ENCODE measurements at regions not wholly inside any gene's neighbourhood (a gene's known extent, or its start where the extent isn't known, plus 50 kb on each side); places are given as distances from the start of the nearest gene placed in this dataset.

GRCh38 chr13:22060187-22060586 is 389.3 kb downstream of the FGF9 start:
- Histone ChIP-seq H3K9me1 (ENCODE audit: control insufficient read depth, extremely low read depth, insufficient read depth, low read length) (no peaks in the 10 kb centered on the region), H3K9me3 (ENCODE audit: control insufficient read depth, low read depth, low read length) (no peaks in the 10 kb centered on the region), H3K4me3 (ENCODE audit: control insufficient read depth in 2 of 3, extremely low read depth in 1 of 3, insufficient read depth in 2 of 3, low read depth in 1 of 3, low read length in 3 of 3) (no peak overlapping the region), H3K4me1 (ENCODE audit: control insufficient read depth, extremely low read depth, insufficient read depth, low read length) (no peaks in the 10 kb centered on the region), H2AFZ (ENCODE audit: control insufficient read depth, low read length) (no peak overlapping the region), H4K20me1 (ENCODE audit: control insufficient read depth, extremely low read depth, insufficient read depth, low read length) (no peaks in the 10 kb centered on the region), H3K36me3 (ENCODE audit: control insufficient read depth in 2 of 2, extremely low read depth in 1 of 2, insufficient read depth in 2 of 2, low read length in 2 of 2) (no peaks in the 10 kb centered on the region), H3K27me3 (ENCODE audit: control insufficient read depth, extremely low read depth, insufficient read depth, low read length) (no peaks in the 10 kb centered on the region), H3K9ac (ENCODE audit: control insufficient read depth, extremely low read depth, insufficient read depth, low read length) (no peak overlapping the region), H3K79me2 (ENCODE audit: control insufficient read depth, insufficient read depth, low read length) (no peaks in the 10 kb centered on the region), H3K4me2 (ENCODE audit: control insufficient read depth, extremely low read depth, insufficient read depth, low read depth, low read length) (no peak overlapping the region), H3K27ac (ENCODE audit: control insufficient read depth, insufficient read depth, low read length) (no peak overlapping the region)
- dilution Hi-C loops (cut with MboI; ENCODE audit: extremely low pct_ligation_motif_present, low sequenced_read_pairs): no loop called here
- no peak for FAIRE-seq
- DNase-seq (ENCODE audit: low read depth, low spot score): no peak
- no peak for TF ChIP-seq CTCF (optimal IDR thresholded peaks at IDR 0.05 in 1 of 3, IDR thresholded peaks at IDR 0.05 in 1 of 3, conservative IDR thresholded peaks at IDR 0.05 in 1 of 3; ENCODE audit: extremely low read depth in 1 of 3, insufficient read depth in 2 of 3, low read length in 3 of 3)
- no peak for TF ChIP-seq EZH2 (IDR thresholded peaks at IDR 0.05; ENCODE audit: low read length)

- no peak overlapping the region for H3K4me3 ChIP-seq (ENCODE audit: control insufficient read depth in 2 of 3, extremely low read depth in 1 of 3, insufficient read depth in 2 of 3, low read depth in 1 of 3, low read length in 3 of 3)
- H2AFZ ChIP-seq (ENCODE audit: control insufficient read depth, low read length): no peak overlapping the region
- H3K27ac ChIP-seq (ENCODE audit: control insufficient read depth, insufficient read depth, low read length): no peak overlapping the region
- FAIRE-seq (no peak), DNase-seq (ENCODE audit: low read depth, low spot score) (no peak)
- no peak for TF ChIP-seq EZH2 (IDR thresholded peaks at IDR 0.05; ENCODE audit: low read length)
- no peak for TF ChIP-seq CTCF (optimal IDR thresholded peaks at IDR 0.05 in 1 of 3, IDR thresholded peaks at IDR 0.05 in 1 of 3, conservative IDR thresholded peaks at IDR 0.05 in 1 of 3; ENCODE audit: extremely low read depth in 1 of 3, insufficient read depth in 2 of 3, low read length in 3 of 3)
- no peaks in the 10 kb centered on the region for H4K20me1 ChIP-seq (ENCODE audit: control insufficient read depth, extremely low read depth, insufficient read depth, low read length)
- H3K4me1 ChIP-seq (ENCODE audit: control insufficient read depth, extremely low read depth, insufficient read depth, low read length): no peaks in the 10 kb centered on the region
- no peaks in the 10 kb centered on the region for H3K79me2 ChIP-seq (ENCODE audit: control insufficient read depth, insufficient read depth, low read length)
- H3K9me3 ChIP-seq (ENCODE audit: control insufficient read depth, low read depth, low read length): no peaks in the 10 kb centered on the region
- no peaks in the 10 kb centered on the region for H3K9me1 ChIP-seq (ENCODE audit: control insufficient read depth, extremely low read depth, insufficient read depth, low read length)
- no peaks in the 10 kb centered on the region for H3K27me3 ChIP-seq (ENCODE audit: control insufficient read depth, extremely low read depth, insufficient read depth, low read length)
- H3K9ac ChIP-seq (ENCODE audit: control insufficient read depth, extremely low read depth, insufficient read depth, low read length): no peak overlapping the region
- no peaks in the 10 kb centered on the region for H3K36me3 ChIP-seq (ENCODE audit: control insufficient read depth in 2 of 2, extremely low read depth in 1 of 2, insufficient read depth in 2 of 2, low read length in 2 of 2)
- H3K4me2 ChIP-seq (ENCODE audit: control insufficient read depth, extremely low read depth, insufficient read depth, low read depth, low read length): no peak overlapping the region
- dilution Hi-C loops (cut with MboI; ENCODE audit: extremely low pct_ligation_motif_present, low sequenced_read_pairs): no loop called here
These were observed 390.5 kb downstream of the FGF9 start for GRCh38 chr13:22061371-22061805.

Measured in keratinocyte (primary cell).